Astrocyte (in vitro differentiated cells and primary cell): ENCODE measurements at regions not wholly inside any gene's neighbourhood (a gene's known extent, or its start where the extent isn't known, plus 50 kb on each side); places are given as distances from the start of the nearest gene placed in this dataset.

Source experiments
- CTCF ChIP-seq: IDR thresholded peaks from 2 replicates; pipeline ENCODE4 v1.5.1; 2011; ENCODE audit warnings: low read depth, mild to moderate bottlenecking, inconsistent platforms, low read length, moderate library complexity; ENCODE audit not compliant: insufficient read depth
- EZH2 ChIP-seq: IDR thresholded peaks from 2 replicates; pipeline ENCODE4 v1.6.1; 2012; ENCODE audit warnings: mild to moderate bottlenecking, low read length, inconsistent platforms; ENCODE audit not compliant: insufficient read depth

- no peak for TF ChIP-seq CTCF
- no peak for TF ChIP-seq EZH2
Measured at GRCh38 chr13:87821512-87821911, 150.3 kb downstream of the SLITRK5 start.
